HG02981 (cell line): ENCODE measurements at regions not wholly inside any gene's neighbourhood (a gene's known extent, or its start where the extent isn't known, plus 50 kb on each side); places are given as distances from the start of the nearest gene placed in this dataset.
A peak's percentile ranks its signal among the peaks of the same experiment; 100 is the strongest.
"Not testable (repeated sequence)": the region's sequence is repeated elsewhere in the genome, so short reads cannot be mapped to it uniquely, and the experiment has no call there.

Experiments
- ATAC-seq: cut with Tn5 transposase; IDR thresholded peaks from one replicate; pipeline ENCODE4 v1.9.1; 2021; ENCODE audit warnings: mild to moderate bottlenecking, moderate library complexity; ENCODE audit not compliant: unreplicated experiment

DNA sequence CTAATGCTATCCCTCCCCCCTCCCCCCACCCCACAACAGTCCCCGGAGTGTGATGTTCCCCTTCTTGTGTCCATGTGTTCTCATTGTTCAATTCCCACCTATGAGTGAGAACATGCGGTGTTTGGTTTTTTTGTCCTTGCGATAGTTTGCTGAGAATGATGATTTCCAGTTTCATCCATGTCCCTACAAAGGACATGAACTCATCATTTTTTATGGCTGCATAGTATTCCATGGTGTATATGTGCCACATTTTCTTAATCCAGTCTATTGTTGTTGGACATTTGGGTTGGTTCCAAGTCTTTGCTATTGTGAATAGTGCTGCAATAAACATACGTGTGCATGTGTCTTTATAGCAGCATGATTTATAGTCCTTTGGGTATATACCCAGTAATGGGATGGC lies 133.7 kb upstream of the ANK3 start:
- ATAC-seq = not testable (repeated sequence)

DNA sequence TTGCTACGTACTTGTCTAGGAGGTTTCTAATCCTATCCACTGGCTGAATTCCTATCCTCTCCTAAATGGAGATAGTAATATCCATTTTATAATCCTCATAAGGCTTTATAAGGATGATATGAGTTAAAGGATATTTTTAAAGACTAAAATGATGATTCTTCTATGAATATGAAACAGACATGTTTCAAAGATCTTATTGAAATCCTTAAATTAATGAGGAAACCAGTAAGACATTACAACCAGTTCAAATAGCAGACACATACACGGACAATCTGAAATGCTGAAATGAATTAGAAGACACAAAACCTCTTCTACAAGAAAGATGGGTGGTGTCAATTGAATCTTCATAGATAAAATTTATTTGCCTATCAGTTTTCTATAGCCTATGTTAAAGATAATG lies 132.9 kb upstream of the ANK3 start:
- ATAC-seq = no peak

GRCh38 chr10:60521974-60522405 lies 132.3 kb upstream of the ANK3 start:
- ATAC-seq = peak; percentile 61

DNA sequence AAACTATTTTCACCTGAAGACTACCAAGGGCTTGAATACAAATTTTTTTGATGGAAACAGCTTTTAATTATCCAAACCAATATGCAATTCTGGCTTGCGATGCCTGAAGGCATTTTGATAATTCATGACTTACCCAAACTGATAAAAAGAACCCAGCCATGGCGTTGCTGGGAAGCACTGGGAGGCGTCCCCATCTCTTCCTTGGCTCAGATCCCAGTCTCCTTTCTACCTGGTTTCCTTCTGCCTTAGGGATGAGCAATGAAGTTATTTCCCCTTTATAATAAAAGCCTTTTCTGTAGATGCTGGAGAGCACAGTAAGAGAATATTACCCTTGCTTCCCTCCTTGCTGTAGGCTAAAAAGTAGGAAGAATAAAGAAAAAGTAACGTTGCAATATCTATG lies 129.1 kb upstream of the ANK3 start:
- ATAC-seq = no peak

GRCh38 chr10:60517805-60518204 lies 128.1 kb upstream of the ANK3 start:
- ATAC-seq = no peak

- peak; percentile 81 for ATAC-seq
Measured at GRCh38 chr10:60513281-60513680, 123.6 kb upstream of the ANK3 start.

DNA sequence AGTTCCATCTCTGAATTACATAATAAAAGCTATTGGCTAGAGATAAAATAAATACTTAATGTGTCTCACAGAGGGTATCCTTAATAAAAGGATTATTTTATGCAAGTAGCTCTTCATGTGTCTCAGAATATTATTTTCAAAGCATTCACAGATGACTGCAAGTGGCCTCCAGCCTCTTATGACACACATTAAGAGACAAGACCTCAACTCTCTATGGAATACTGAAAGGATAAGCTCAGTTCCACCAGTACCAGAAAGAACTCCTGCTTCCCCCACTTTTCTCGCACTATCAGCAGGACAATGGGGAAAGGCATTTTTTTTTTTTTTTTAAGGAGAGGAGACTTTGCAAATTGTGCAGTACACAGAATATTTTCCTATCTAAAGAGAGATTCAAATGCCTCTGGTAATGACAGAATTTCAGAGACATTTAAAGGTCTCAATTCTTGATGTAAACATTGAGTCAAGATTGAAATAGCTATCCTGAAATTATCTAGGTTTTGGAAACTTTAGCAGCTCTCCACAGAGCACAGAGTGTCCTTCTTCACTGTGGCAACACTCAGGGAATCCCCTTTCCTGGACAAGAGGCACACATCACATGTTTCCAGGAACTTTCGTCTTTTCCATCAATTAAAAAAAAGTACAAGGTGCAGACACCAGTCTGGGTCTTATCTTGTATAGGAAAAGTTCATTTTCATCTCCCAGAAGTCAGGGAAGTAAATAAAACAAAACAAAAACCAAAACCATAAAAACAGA lies 122.0 kb upstream of the ANK3 start:
- no peak for ATAC-seq

- ATAC-seq = no peak
Measured at GRCh38 chr10:60508831-60509230, 119.2 kb upstream of the ANK3 start.

GRCh38 chr10:60508037-60508436 lies 118.4 kb upstream of the ANK3 start:
- no peak for ATAC-seq

GRCh38 chr10:60502621-60503020 lies 112.9 kb upstream of the ANK3 start:
- no peak for ATAC-seq

- no peak for ATAC-seq
Measured at GRCh38 chr10:60498985-60499384, 109.3 kb upstream of the ANK3 start.

- no peak for ATAC-seq
Measured at GRCh38 chr10:60497364-60497763, 107.7 kb upstream of the ANK3 start.

- no peak for ATAC-seq
Measured at GRCh38 chr10:60496181-60496580, 106.5 kb upstream of the ANK3 start.

- ATAC-seq = no peak
Measured at GRCh38 chr10:60495338-60496055, 105.8 kb upstream of the ANK3 start.

- ATAC-seq = no peak
Measured at GRCh38 chr10:60494774-60495173, 105.1 kb upstream of the ANK3 start.

DNA sequence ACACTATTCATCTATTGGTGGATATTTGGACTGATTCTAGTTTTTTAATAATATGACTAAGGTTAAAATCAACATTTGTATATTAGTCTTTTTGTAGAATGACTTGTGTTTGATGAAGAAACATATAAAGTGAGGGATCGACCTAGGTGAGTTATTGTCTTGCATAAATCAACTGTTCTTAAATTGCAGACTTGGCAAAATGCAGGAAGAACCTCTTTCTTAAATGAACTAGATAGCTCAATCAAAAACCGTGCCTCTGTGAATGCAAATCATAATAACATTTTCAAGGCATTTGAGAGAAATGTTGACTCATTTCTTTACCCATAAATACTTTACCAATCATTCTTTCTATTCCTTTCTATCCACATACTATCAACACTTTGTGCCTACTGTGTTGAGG lies 101.5 kb upstream of the ANK3 start:
- no peak for ATAC-seq

DNA sequence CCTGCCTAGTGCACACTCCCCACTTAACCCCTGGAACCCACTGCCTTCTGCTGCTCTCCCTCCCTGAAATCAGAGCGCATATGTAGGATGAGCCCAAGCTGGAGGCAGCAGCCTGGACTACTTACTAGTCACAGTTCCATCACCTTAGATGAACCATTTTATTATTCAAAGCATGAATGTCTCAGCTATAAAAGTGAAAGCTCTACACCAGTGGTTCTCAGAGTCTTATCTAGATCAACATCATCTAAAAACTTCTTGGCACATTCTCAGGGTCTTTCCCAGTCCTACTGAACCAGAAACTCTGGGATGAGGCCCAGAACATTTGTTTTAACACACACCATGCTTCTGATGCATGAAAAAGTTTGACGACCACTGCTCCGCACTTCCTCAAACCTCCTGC lies 100.3 kb upstream of the ANK3 start:
- no peak for ATAC-seq

GRCh38 chr10:60488111-60488669 lies 98.5 kb upstream of the ANK3 start:
- ATAC-seq = no peak

GRCh38 chr10:60487543-60487942 lies 97.9 kb upstream of the ANK3 start:
- ATAC-seq = no peak

DNA sequence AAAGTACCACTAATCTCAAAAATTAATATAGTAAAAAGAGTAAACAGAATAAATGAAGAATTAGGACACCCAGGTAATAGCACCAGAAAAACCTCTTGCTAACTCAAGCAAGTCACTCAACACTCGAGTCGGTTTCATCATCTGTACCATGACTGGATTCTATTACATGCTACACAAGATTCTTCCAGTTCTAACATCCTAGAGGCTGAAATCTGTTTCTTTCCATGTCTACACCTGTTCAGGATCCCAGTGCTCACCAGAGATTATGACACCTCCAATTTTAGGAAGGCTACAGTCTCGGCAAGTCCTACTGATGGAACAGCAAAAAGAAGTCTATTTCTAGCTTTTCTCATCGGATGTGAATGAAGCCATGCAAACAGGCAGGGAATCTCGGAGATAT lies 95.3 kb upstream of the ANK3 start:
- no peak for ATAC-seq

GRCh38 chr10:60480865-60481563 lies 91.3 kb upstream of the ANK3 start:
- no peak for ATAC-seq
